Ishikawa (cell line): ENCODE measurements at regions not wholly inside any gene's neighbourhood (a gene's known extent, or its start where the extent isn't known, plus 50 kb on each side); places are given as distances from the start of the nearest gene placed in this dataset.

ENCODE experiments used
- CEBPB ChIP-seq: IDR thresholded peaks from 2 replicates; pipeline ENCODE4 v1.6.1; 2012
- CREB1 ChIP-seq: IDR thresholded peaks from 2 replicates; pipeline ENCODE4 v1.6.1; 2012; ENCODE audit warnings: low read depth
- EGR1 ChIP-seq: IDR thresholded peaks from 2 replicates; pipeline ENCODE4 v1.6.1; 2012
- EP300 ChIP-seq: IDR thresholded peaks from 2 replicates; pipeline ENCODE4 v1.6.1; 2012; ENCODE audit warnings: borderline replicate concordance
- FOXM1 ChIP-seq: IDR thresholded peaks from 2 replicates; pipeline ENCODE4 v1.6.1; 2012; ENCODE audit warnings: low read depth, borderline replicate concordance
- NFIC ChIP-seq: IDR thresholded peaks from 2 replicates; pipeline ENCODE4 v1.6.1; 2012
- RAD21 ChIP-seq: IDR thresholded peaks from 2 replicates; pipeline ENCODE4 v1.6.1; 2012; ENCODE audit warnings: low read depth
- TCF12 ChIP-seq: IDR thresholded peaks from 2 replicates; pipeline ENCODE4 v1.6.1; 2012; ENCODE audit warnings: low read depth
- TEAD4 ChIP-seq: IDR thresholded peaks from 2 replicates; pipeline ENCODE4 v1.6.1; 2012
- YY1 ChIP-seq: IDR thresholded peaks from 2 replicates; pipeline ENCODE4 v1.6.1; 2012; ENCODE audit warnings: low read depth
- TF ChIP-seq, protein P1 (sequence below): IDR thresholded peaks from 2 replicates; pipeline ENCODE4 v1.6.1; 2012
- TF ChIP-seq, protein P2 (sequence below): IDR thresholded peaks from 2 replicates; pipeline ENCODE4 v1.6.1; 2012; ENCODE audit warnings: low read depth, mild to moderate bottlenecking

DNA sequence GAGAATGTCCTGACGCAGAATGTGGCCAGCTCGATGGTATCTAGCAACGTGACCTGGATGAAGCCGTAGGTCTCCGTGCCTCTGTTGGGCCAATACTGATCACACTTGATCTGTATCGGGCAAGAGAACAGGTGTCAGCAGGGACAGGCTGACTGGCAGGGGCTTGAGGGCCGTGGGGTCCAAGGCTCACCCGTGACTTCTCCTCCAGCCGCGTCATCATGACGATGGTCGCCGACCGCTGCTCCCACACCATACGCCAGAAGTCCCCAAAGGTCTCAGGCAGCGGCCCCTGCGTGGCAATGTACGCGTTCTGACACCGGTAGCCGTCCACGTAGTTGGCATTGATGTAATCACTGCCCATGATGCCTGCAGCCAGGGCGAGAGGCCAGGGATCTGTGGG is 126.2 kb downstream of the PTPRS start:
- TF ChIP-seq CREB1 (no peak), TCF12 (no peak), RAD21 (no peak), EP300 (no peak), YY1 (no peak), FOXM1 (no peak), EGR1 (no peak), NFIC (no peak), TEAD4 (no peak), CEBPB (no peak)
- TF ChIP-seq, protein P1, sequence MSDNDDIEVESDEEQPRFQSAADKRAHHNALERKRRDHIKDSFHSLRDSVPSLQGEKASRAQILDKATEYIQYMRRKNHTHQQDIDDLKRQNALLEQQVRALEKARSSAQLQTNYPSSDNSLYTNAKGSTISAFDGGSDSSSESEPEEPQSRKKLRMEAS = no peak
- TF ChIP-seq, protein P2, sequence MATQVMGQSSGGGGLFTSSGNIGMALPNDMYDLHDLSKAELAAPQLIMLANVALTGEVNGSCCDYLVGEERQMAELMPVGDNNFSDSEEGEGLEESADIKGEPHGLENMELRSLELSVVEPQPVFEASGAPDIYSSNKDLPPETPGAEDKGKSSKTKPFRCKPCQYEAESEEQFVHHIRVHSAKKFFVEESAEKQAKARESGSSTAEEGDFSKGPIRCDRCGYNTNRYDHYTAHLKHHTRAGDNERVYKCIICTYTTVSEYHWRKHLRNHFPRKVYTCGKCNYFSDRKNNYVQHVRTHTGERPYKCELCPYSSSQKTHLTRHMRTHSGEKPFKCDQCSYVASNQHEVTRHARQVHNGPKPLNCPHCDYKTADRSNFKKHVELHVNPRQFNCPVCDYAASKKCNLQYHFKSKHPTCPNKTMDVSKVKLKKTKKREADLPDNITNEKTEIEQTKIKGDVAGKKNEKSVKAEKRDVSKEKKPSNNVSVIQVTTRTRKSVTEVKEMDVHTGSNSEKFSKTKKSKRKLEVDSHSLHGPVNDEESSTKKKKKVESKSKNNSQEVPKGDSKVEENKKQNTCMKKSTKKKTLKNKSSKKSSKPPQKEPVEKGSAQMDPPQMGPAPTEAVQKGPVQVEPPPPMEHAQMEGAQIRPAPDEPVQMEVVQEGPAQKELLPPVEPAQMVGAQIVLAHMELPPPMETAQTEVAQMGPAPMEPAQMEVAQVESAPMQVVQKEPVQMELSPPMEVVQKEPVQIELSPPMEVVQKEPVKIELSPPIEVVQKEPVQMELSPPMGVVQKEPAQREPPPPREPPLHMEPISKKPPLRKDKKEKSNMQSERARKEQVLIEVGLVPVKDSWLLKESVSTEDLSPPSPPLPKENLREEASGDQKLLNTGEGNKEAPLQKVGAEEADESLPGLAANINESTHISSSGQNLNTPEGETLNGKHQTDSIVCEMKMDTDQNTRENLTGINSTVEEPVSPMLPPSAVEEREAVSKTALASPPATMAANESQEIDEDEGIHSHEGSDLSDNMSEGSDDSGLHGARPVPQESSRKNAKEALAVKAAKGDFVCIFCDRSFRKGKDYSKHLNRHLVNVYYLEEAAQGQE = no peak
